BJ (cell line): ENCODE measurements at regions not wholly inside any gene's neighbourhood (a gene's known extent, or its start where the extent isn't known, plus 50 kb on each side); places are given as distances from the start of the nearest gene placed in this dataset.

Experiments
- CTCF ChIA-PET: fragments of 350-600 bp; formaldehyde crosslinking; extraction: SDS; loops from one replicate; lab custom pipeline; 2021; ENCODE audit warnings: antibody characterized with exemption, inconsistent platforms; lab: Yijun Ruan, JAX
- POLR2A ChIA-PET: fragments of 300-600 bp; sonication (Branson Sonifier 250); formaldehyde crosslinking; extraction: SDS; loops from one replicate; lab custom pipeline; 2021; ENCODE audit warnings: antibody characterized with exemption; lab: Charles Lee
- DNase-seq: peaks from one replicate; pipeline ENCODE4 v3.0.0-alpha.2; 2011; ENCODE audit warnings: low read depth
- H3K27me3 ChIP-seq: 2 replicates; pipeline ENCODE4 v1.6.0; 2011; ENCODE audit warnings: low read length; ENCODE audit not compliant: control insufficient read depth, insufficient read depth
- H3K36me3 ChIP-seq: 2 replicates; pipeline ENCODE4 v1.5.1; 2011; ENCODE audit warnings: low read length; ENCODE audit not compliant: control insufficient read depth, insufficient read depth
- H3K4me3 ChIP-seq: 2 replicates; pipeline ENCODE4 v1.5.1; 2011; ENCODE audit warnings: low read depth, mild to moderate bottlenecking, control low read depth, low read length
- TF ChIP-seq, protein P1 (sequence below): IDR thresholded peaks from 2 replicates; pipeline ENCODE4 v1.5.1; 2011; ENCODE audit warnings: low read depth, mild to moderate bottlenecking, control low read depth, inconsistent platforms, low read length, moderate library complexity; ENCODE audit not compliant: insufficient read depth

DNA sequence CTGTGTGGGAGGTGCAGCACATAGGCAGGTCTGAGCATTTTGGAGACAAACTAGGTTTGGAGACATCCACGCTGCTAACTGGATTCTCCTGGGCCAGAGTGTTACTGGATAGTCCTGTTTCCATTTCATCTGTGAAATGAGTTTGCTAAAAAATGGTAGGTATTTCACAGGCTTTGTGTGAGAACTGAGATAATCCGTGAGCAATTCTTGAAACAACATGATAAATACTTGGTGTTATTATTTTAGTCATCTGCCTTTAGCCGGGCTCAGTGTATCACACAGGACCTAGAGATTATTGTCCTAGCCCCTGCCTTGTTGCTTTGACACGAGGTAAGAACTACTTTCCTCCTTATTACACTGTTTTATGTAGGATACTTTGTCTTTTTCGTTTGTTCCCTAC lies 63.0 kb downstream of the PRR18 start:
- no peaks in the 10 kb centered on the region for H3K27me3 ChIP-seq
- no peak overlapping the region for H3K4me3 ChIP-seq
- POLR2A ChIA-PET, result no interaction called here
- no peak for DNase-seq
- H3K36me3 ChIP-seq, result no peaks in the 10 kb centered on the region
- TF ChIP-seq, protein P1, sequence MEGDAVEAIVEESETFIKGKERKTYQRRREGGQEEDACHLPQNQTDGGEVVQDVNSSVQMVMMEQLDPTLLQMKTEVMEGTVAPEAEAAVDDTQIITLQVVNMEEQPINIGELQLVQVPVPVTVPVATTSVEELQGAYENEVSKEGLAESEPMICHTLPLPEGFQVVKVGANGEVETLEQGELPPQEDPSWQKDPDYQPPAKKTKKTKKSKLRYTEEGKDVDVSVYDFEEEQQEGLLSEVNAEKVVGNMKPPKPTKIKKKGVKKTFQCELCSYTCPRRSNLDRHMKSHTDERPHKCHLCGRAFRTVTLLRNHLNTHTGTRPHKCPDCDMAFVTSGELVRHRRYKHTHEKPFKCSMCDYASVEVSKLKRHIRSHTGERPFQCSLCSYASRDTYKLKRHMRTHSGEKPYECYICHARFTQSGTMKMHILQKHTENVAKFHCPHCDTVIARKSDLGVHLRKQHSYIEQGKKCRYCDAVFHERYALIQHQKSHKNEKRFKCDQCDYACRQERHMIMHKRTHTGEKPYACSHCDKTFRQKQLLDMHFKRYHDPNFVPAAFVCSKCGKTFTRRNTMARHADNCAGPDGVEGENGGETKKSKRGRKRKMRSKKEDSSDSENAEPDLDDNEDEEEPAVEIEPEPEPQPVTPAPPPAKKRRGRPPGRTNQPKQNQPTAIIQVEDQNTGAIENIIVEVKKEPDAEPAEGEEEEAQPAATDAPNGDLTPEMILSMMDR, result no peak
- CTCF ChIA-PET, result no interaction called here

DNA sequence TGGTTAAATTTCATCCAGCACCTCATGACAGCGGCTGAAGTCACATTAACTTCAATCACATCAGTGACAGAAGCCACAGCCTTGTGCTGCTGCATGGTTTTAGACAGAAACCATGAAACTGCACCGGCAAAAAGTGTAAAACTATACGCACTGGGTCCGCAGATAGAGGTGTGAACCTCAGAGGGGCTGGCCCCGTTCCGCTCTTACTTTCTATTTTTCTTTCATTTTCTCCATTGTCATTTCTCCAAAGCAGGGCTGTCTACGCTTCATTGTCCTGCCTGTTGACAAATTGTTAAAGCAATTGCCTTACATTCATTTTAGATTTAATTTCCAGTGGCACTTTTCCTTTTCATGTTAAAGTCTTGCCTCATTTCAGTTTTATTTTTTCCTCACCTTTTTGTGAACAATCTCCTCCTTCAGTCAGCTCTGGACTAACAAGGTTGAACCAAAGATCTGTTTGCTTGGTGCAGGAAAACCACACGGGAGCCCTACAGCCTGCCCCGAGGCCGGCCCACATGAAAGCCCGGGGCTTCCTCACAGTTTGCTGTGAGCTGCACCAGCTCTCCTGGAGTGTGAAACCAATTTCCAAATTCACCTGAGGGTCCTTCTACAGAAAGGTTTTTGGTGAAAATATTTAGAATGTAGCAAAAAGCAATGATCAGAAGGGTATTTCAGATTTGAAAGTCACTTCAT lies 63.7 kb downstream of the PRR18 start:
- no peak overlapping the region for H3K4me3 ChIP-seq
- CTCF ChIA-PET, result no interaction called here

DNA sequence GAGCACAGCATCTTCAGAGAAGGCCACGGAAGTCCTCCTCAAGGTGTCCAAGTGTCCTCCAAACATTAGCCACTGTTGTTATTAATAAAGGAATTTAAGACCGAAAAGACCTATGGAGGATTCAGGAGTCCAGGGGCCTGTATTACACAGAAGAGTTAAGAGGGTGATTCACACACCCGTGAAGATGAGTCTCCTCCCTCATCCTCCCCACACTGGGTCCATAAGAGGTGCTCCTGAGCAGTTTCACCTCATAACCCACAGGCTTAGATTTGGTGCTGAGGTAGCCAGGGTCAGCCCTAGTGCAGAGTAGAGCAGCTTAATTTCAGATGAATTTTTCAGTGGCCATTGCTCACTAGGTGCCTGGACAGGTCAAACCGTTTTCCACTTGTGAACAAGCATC lies 65.3 kb downstream of the PRR18 start:
- CTCF ChIA-PET, result no interaction called here
- Histone ChIP-seq H3K27me3 (no peaks in the 10 kb centered on the region), H3K4me3 (no peak overlapping the region), H3K36me3 (no peaks in the 10 kb centered on the region)
- POLR2A ChIA-PET, result no interaction called here
- TF ChIP-seq, protein P1, result no peak
- no peak for DNase-seq

More for the DNA sequence above, 63.7 kb downstream of the PRR18 start:
- Histone ChIP-seq H3K27me3 (no peaks in the 10 kb centered on the region), H3K36me3 (no peaks in the 10 kb centered on the region)
- POLR2A ChIA-PET, result no interaction called here
- no peak for DNase-seq
- TF ChIP-seq, protein P1, result no peak

DNA sequence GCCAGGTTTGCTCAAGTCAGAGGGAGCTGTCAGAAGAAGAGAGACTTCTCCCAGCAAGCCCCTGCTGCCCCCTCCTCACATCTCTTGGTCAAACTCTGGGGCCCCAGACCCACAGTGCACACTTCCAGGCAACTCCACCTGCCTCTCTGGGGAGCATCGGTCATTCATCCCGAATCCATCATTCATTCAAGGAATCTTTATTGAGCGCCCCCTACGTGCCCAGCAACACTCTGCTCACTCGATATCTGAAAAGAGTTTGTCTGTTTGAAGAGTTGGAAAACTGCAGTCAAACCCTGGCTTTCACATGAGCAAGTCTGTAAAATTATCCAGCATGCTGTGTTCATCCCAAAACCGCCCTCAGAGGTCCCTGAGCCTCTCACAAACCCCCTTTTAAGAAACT lies 66.2 kb downstream of the PRR18 start:
- POLR2A ChIA-PET, result no interaction called here
- Histone ChIP-seq H3K36me3 (no peaks in the 10 kb centered on the region), H3K4me3 (no peak overlapping the region), H3K27me3 (no peaks in the 10 kb centered on the region)
- no peak for DNase-seq
- TF ChIP-seq, protein P1, result no peak
- CTCF ChIA-PET, result no interaction called here

DNA sequence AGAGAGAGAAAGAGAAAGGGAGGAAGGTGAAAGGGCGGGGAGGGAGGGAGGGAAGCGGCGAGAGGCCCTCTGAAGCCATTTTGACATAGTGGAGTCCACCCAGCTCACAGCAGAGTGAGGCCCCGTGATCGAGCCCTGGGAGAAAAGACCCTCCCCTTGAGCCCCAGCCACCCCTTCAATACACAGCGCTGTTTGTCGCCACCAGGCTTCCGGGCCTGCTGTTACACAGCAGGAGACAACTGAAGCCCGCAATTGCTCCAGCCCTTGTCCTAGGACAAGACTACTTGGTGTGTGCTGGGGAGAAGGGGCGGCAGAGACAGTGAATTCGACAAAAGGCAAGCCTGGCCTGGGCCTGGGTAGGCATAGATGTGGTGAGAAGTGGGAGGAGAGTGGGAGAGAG lies 67.3 kb downstream of the PRR18 start:
- Histone ChIP-seq H3K4me3 (no peak overlapping the region), H3K36me3 (no peaks in the 10 kb centered on the region), H3K27me3 (no peaks in the 10 kb centered on the region)
- no peak for DNase-seq
- CTCF ChIA-PET, result no interaction called here
- POLR2A ChIA-PET, result no interaction called here
- TF ChIP-seq, protein P1, result no peak
